ENCODE measurements at regions not wholly inside any gene's neighbourhood (a gene's known extent, or its start where the extent isn't known, plus 50 kb on each side); places are given as distances from the start of the nearest gene placed in this dataset.

- TF ChIP-seq, protein P1, sequence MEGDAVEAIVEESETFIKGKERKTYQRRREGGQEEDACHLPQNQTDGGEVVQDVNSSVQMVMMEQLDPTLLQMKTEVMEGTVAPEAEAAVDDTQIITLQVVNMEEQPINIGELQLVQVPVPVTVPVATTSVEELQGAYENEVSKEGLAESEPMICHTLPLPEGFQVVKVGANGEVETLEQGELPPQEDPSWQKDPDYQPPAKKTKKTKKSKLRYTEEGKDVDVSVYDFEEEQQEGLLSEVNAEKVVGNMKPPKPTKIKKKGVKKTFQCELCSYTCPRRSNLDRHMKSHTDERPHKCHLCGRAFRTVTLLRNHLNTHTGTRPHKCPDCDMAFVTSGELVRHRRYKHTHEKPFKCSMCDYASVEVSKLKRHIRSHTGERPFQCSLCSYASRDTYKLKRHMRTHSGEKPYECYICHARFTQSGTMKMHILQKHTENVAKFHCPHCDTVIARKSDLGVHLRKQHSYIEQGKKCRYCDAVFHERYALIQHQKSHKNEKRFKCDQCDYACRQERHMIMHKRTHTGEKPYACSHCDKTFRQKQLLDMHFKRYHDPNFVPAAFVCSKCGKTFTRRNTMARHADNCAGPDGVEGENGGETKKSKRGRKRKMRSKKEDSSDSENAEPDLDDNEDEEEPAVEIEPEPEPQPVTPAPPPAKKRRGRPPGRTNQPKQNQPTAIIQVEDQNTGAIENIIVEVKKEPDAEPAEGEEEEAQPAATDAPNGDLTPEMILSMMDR (IDR thresholded peaks at IDR 0.05) = no peak
- TF ChIP-seq MAX (CRISPR knock-in tag; IDR thresholded peaks at IDR 0.05) = no peak
- no peak for TF ChIP-seq RELA (CRISPR knock-in tag; IDR thresholded peaks at IDR 0.05; ENCODE audit: borderline replicate concordance)
- no peak for TF ChIP-seq ZNF138 (CRISPR knock-in tag; conservative IDR thresholded peaks at IDR 0.05)
- no peak for TF ChIP-seq ZNF423 (CRISPR knock-in tag; IDR thresholded peaks at IDR 0.05)
- TF ChIP-seq, protein P2, sequence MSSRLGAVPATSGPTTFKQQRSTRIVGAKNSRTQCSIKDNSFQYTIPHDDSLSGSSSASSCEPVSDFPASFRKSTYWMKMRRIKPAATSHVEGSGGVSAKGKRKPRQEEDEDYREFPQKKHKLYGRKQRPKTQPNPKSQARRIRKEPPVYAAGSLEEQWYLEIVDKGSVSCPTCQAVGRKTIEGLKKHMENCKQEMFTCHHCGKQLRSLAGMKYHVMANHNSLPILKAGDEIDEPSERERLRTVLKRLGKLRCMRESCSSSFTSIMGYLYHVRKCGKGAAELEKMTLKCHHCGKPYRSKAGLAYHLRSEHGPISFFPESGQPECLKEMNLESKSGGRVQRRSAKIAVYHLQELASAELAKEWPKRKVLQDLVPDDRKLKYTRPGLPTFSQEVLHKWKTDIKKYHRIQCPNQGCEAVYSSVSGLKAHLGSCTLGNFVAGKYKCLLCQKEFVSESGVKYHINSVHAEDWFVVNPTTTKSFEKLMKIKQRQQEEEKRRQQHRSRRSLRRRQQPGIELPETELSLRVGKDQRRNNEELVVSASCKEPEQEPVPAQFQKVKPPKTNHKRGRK (CRISPR knock-in tag; IDR thresholded peaks at IDR 0.05; ENCODE audit: borderline replicate concordance) = no peak
- no peak for TF ChIP-seq TCF7 (CRISPR knock-in tag; IDR thresholded peaks at IDR 0.05; ENCODE audit: low read depth)
- TF ChIP-seq ERG (CRISPR knock-in tag; IDR thresholded peaks at IDR 0.05) = no peak
- TF ChIP-seq ZNF416 (CRISPR knock-in tag; IDR thresholded peaks at IDR 0.05) = no peak
Measured at GRCh38 chr12:127052511-127053232, 1214.3 kb upstream of the TMEM132C start.
